GM12878 (cell line): ENCODE measurements at regions not wholly inside any gene's neighbourhood (a gene's known extent, or its start where the extent isn't known, plus 50 kb on each side); places are given as distances from the start of the nearest gene placed in this dataset.

Experiments used
- BCL11A ChIP-seq: IDR thresholded peaks from 2 replicates; pipeline ENCODE4 v1.6.1; 2011; ENCODE audit warnings: low read depth, low read length
- BHLHE40 ChIP-seq, 2 experiments: fragments of 450-650 bp in 1 of 2; IDR thresholded peaks; 2 replicates each; pipeline ENCODE4 v1.6.1; 2011 to 2017; ENCODE audit warnings: low read depth in 2 of 2, borderline replicate concordance in 1 of 2, improper control_type of control experiment in 1 of 2, low read length in 1 of 2, mild to moderate bottlenecking in 1 of 2
- CTCF ChIP-seq, 3 experiments: IDR thresholded peaks in 2 of 3; conservative IDR thresholded peaks in 1 of 3; 2 replicates each; pipeline ENCODE4 v1.5.1; 2011; ENCODE audit warnings: low read depth in 3 of 3, low read length in 3 of 3, mild to moderate bottlenecking in 3 of 3, control low read depth in 2 of 3, moderate library complexity in 2 of 3, inconsistent platforms in 1 of 3, mixed read lengths in 1 of 3; ENCODE audit not compliant: control insufficient read depth in 2 of 3, insufficient read depth in 1 of 3; ENCODE audit errors: extremely low read depth in 1 of 3
- EZH2 ChIP-seq: IDR thresholded peaks from 2 replicates; pipeline ENCODE4 v1.6.1; 2012; ENCODE audit warnings: low read depth, mild to moderate bottlenecking, control low read depth, inconsistent platforms, low read length, borderline replicate concordance; ENCODE audit not compliant: control insufficient read depth
- IRF5 ChIP-seq: fragments of 450-650 bp; IDR thresholded peaks from 2 replicates; pipeline ENCODE4 v1.6.1; 2017; ENCODE audit warnings: borderline replicate concordance
- NR2C2 ChIP-seq: IDR thresholded peaks from 2 replicates; pipeline ENCODE4 v1.6.1; 2011; ENCODE audit warnings: borderline replicate concordance, low read depth; ENCODE audit not compliant: control insufficient read depth, insufficient read length
- SUPT20H ChIP-seq: IDR thresholded peaks from 2 replicates; pipeline ENCODE4 v1.6.1; 2011; ENCODE audit warnings: low read depth, mild to moderate bottlenecking, low read length, moderate library complexity, borderline replicate concordance; ENCODE audit not compliant: control insufficient read depth
- ZBTB11 ChIP-seq: fragments of 450-650 bp; formaldehyde crosslinking; IDR thresholded peaks from 2 replicates; pipeline ENCODE4 v1.5.0; 2022; ENCODE audit warnings: mild to moderate bottlenecking, missing genetic modification characterization
- TF ChIP-seq, protein P1 (sequence below): IDR thresholded peaks from 2 replicates; pipeline ENCODE4 v1.6.1; 2012; ENCODE audit warnings: low read depth, low read length, improper control_type of control experiment

GRCh38 chr11:134522782-134523570, 110.9 kb upstream of the B3GAT1 start:
- TF ChIP-seq, protein P1, sequence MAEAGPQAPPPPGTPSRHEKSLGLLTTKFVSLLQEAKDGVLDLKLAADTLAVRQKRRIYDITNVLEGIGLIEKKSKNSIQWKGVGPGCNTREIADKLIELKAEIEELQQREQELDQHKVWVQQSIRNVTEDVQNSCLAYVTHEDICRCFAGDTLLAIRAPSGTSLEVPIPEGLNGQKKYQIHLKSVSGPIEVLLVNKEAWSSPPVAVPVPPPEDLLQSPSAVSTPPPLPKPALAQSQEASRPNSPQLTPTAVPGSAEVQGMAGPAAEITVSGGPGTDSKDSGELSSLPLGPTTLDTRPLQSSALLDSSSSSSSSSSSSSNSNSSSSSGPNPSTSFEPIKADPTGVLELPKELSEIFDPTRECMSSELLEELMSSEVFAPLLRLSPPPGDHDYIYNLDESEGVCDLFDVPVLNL: no peak
- TF ChIP-seq EZH2 (no peak), BCL11A (no peak), SUPT20H (no peak), ZBTB11 (no peak), BHLHE40 (IDR thresholded peaks at IDR 0.05; ENCODE audit: borderline replicate concordance in 1 of 2, low read depth in 2 of 2, low read length in 1 of 2) (no peak), IRF5 (no peak), CTCF (IDR thresholded peaks at IDR 0.05 in 2 of 3, conservative IDR thresholded peaks at IDR 0.05 in 1 of 3; ENCODE audit: control insufficient read depth in 2 of 3, extremely low read depth in 1 of 3, insufficient read depth in 1 of 3, low read depth in 3 of 3, low read length in 3 of 3) (no peak), NR2C2 (no peak)
